Nephron progenitor cell (in vitro differentiated cells): ENCODE measurements at regions not wholly inside any gene's neighbourhood (a gene's known extent, or its start where the extent isn't known, plus 50 kb on each side); places are given as distances from the start of the nearest gene placed in this dataset.
A peak's percentile ranks its signal among the peaks of the same experiment; 100 is the strongest.

Experiments used
- DNase-seq: peaks from one replicate; pipeline ENCODE4 v3.0.0; 2021
- H3K27ac Mint-ChIP-seq: 2 replicates; pipeline ENCODE4 v1.8.0; 2021; ENCODE audit warnings: mild to moderate bottlenecking, moderate library complexity, mixed read lengths
- H3K27me3 Mint-ChIP-seq: 2 replicates; pipeline ENCODE4 v1.8.0; 2021; ENCODE audit warnings: mild to moderate bottlenecking, low read depth, mixed read lengths; ENCODE audit not compliant: poor library complexity
- H3K36me3 Mint-ChIP-seq: 2 replicates; pipeline ENCODE4 v1.8.0; 2021; ENCODE audit warnings: low read depth, mixed read lengths
- H3K4me1 Mint-ChIP-seq: 2 replicates; pipeline ENCODE4 v1.8.0; 2021; ENCODE audit warnings: mixed read lengths
- H3K4me3 Mint-ChIP-seq: 2 replicates; pipeline ENCODE4 v1.8.0; 2021; ENCODE audit warnings: mild to moderate bottlenecking, moderate library complexity, mixed read lengths
- H3K9me3 Mint-ChIP-seq: 2 replicates; pipeline ENCODE4 v1.8.0; 2021; ENCODE audit warnings: mild to moderate bottlenecking, moderate library complexity, mixed read lengths
- CTCF ChIP-seq: fragments of 200-600 bp; sonication (generic); IDR thresholded peaks from 2 replicates; pipeline ENCODE4 v1.5.0; 2021; ENCODE audit warnings: antibody characterized with exemption

DNA sequence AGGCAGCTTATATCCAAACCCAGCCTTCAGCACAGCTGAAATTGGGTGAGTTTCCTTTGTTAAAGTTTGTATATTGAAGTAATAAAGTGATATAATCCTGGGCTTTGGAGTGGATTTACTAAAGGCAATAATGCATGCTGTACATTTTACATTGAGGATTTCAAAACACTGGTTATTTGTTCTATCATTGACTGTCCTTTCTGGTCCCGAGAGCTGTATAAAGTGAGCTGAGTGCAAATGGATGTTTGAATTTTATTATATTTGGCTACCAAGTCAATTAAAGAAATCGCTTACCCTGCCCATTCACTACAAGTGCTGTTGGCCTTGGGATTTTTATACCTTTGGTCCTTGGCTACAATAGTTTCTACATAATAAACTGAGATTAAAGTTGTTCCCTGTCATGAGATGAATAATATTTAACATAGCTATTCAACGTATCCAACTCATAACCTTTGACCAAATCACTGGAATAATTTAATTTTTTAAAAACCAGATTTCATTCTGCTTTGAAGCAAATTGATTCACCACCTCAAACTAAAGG is 207.9 kb downstream of the KLF5 start:
- Mint-ChIP-seq H3K4me1 (no peaks in the 10 kb centered on the region), H3K4me3 (no peak overlapping the region), H3K27me3 (peaks cover 9% of the 10 kb centered on the region), H3K36me3 (no peaks in the 10 kb centered on the region), H3K9me3 (peaks cover 12% of the 10 kb centered on the region), H3K27ac (no peak overlapping the region)
- no peak for TF ChIP-seq CTCF
- DNase-seq, result no peak

DNA sequence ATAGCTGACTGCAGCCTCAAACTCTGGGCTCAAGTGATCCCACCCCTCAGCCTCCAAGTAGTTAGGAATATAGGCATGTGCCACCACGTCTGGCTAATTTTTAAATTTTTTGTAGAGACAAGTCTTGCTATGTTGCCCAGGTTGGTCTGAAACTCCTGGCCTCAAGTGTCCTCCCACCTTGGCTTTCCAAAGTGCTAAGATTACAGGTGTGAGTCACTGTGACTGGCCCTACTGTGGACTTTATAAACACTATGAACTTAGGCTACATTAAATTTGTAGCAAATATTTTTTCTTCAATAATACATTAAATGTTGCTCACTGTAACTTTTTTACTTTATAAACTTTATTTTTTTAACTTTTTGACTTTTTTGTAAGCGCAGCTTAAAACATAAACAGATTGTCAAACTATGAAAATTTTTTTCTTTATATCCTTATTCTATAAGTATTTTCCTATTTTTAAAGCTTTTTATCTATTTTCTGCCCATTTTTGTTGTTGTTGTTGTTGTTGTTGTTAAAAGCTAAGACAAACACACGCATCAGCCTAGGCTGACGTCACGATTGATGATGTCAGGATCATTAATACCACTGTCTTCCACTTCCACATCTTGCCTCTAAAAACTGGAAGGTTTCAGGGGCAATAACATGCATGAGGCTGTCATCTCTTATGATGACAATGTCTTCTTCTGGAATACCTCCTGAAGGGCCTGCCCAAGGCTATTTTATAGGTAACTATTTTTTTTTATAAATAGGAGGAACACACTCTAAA is 204.2 kb downstream of the KLF5 start:
- no peak for DNase-seq

GRCh38 chr13:73261739-73262216 is 203.0 kb downstream of the KLF5 start:
- no peak for DNase-seq
- no peak for TF ChIP-seq CTCF
- no peak overlapping the region for H3K4me3 Mint-ChIP-seq
- no peaks in the 10 kb centered on the region for H3K36me3 Mint-ChIP-seq
- no peaks in the 10 kb centered on the region for H3K9me3 Mint-ChIP-seq
- peaks cover 3% of the 10 kb centered on the region for H3K27me3 Mint-ChIP-seq
- H3K4me1 Mint-ChIP-seq, result peaks cover 15% of the 10 kb centered on the region
- H3K27ac Mint-ChIP-seq, result no peak overlapping the region

More for the DNA sequence above, 204.2 kb downstream of the KLF5 start:
- Mint-ChIP-seq H3K27ac (no peak overlapping the region), H3K4me1 (peaks cover 15% of the 10 kb centered on the region), H3K36me3 (no peaks in the 10 kb centered on the region), H3K9me3 (no peaks in the 10 kb centered on the region), H3K27me3 (peaks cover 6% of the 10 kb centered on the region), H3K4me3 (no peak overlapping the region)
- no peak for TF ChIP-seq CTCF

- no peak for DNase-seq
- TF ChIP-seq CTCF, result no peak
- H3K4me1 Mint-ChIP-seq, result peaks cover 15% of the 10 kb centered on the region
- no peaks in the 10 kb centered on the region for H3K27me3 Mint-ChIP-seq
- H3K9me3 Mint-ChIP-seq, result no peaks in the 10 kb centered on the region
- H3K36me3 Mint-ChIP-seq, result no peaks in the 10 kb centered on the region
- peak overlapping the region; percentile 65 for H3K27ac Mint-ChIP-seq
- H3K4me3 Mint-ChIP-seq, result no peak overlapping the region
These were observed 200.5 kb downstream of the KLF5 start for GRCh38 chr13:73259061-73260017.

DNA sequence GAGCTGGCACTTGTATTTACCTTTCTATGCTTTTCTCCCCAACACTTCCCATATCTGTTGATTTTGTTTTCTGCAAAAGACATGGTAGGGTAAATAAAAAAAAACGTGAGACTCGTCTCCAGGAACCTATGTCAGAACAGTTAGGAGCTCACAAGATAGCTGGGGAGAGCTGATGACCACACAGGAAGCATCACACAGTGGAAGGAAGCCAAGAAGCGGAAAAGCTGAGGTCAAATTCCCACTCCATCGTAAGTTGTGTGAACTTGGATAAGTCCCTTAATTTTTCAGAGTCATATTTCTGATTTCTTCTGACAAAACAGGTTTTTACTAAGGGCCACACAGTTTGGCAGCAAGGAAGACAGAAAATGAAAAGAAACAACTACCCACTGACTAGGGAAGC is 199.6 kb downstream of the KLF5 start:
- Mint-ChIP-seq H3K4me1 (peaks cover 15% of the 10 kb centered on the region), H3K27ac (no peak overlapping the region), H3K9me3 (no peaks in the 10 kb centered on the region), H3K4me3 (no peak overlapping the region), H3K27me3 (no peaks in the 10 kb centered on the region), H3K36me3 (no peaks in the 10 kb centered on the region)
- no peak for DNase-seq
- TF ChIP-seq CTCF, result no peak
